IgD-negative memory B cell (primary cell): ENCODE measurements at regions not wholly inside any gene's neighbourhood (a gene's known extent, or its start where the extent isn't known, plus 50 kb on each side); places are given as distances from the start of the nearest gene placed in this dataset.
A peak's percentile ranks its signal among the peaks of the same experiment; 100 is the strongest.

Experiments
- H3K27ac Mint-ChIP-seq, 3 donors: one replicate each; pipeline ENCODE4 v1.8.0; 2020 to 2022; ENCODE audit warnings: mild to moderate bottlenecking in 3 of 3, mixed read lengths in 3 of 3, moderate library complexity in 1 of 3
- H3K27me3 Mint-ChIP-seq: one replicate; pipeline ENCODE4 v1.8.0; 2021; ENCODE audit warnings: mixed read lengths
- H3K36me3 Mint-ChIP-seq: one replicate; pipeline ENCODE4 v1.8.0; 2020; ENCODE audit warnings: mild to moderate bottlenecking, mixed read lengths
- H3K4me1 Mint-ChIP-seq, 3 donors: one replicate each; pipeline ENCODE4 v1.8.0; 2020 to 2022; ENCODE audit warnings: mixed read lengths in 3 of 3, mild to moderate bottlenecking in 1 of 3
- H3K4me3 Mint-ChIP-seq, 4 donors: one replicate each; pipeline ENCODE4 v1.8.0; 2020 to 2022; ENCODE audit warnings: mild to moderate bottlenecking in 4 of 4, mixed read lengths in 4 of 4, moderate library complexity in 3 of 4
- H3K9me3 Mint-ChIP-seq, 3 donors: one replicate each; pipeline ENCODE4 v1.8.0; 2020 to 2021; ENCODE audit warnings: mixed read lengths in 3 of 3, mild to moderate bottlenecking in 1 of 3

DNA sequence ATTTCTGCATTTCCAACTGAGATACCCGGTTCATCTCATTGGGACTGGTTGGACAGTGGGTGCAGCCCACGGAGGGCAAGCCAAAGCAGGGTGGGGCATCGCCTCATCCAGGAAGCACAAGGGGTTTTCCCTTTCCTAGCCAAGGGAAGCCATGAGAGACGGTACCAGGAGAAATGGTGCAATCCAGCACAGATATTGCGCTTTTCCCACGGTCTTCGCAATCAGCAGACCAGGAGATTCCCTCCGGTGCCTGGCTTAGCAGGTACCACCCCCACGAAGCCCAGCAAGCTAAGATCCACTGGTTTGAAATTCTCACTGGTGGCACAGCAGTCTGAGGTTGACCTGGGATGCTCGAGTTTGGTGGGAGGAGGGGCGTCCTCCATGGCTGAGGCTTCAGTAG is 527.0 kb downstream of the TLE1 start:
- Mint-ChIP-seq H3K27ac (no peak overlapping the region), H3K36me3 (no peaks in the 10 kb centered on the region), H3K4me3 (no peak overlapping the region), H3K27me3 (no peaks in the 10 kb centered on the region), H3K4me1 (no peaks in the 10 kb centered on the region), H3K9me3 (peaks cover 0 to 9% (median 0%) of the 10 kb centered on the region in 3 donors)

DNA sequence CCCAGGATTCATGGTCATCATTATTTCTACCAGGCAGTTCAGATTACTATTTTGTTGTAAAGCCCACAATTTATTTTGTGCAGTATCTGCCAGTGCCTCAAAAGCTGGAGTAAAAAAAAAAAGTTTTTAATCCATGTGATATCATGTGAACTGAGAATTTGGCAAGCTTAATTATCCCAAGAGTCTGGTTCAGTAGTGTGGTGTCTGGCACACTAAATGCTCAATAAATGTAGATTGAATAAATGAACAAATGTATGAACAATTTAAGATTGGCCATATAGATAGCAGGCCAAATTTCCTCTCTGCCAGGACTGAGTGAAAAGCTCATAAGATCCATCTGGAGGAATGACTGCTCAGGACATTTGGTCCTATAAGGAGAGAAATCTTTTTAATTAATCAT is 533.0 kb downstream of the TLE1 start:
- H3K9me3 Mint-ChIP-seq, result peaks cover 2 to 7% (median 5%) of the 10 kb centered on the region in 3 donors
- H3K27ac Mint-ChIP-seq, result no peak overlapping the region
- no peaks in the 10 kb centered on the region for H3K36me3 Mint-ChIP-seq
- H3K4me1 Mint-ChIP-seq, result no peaks in the 10 kb centered on the region
- no peaks in the 10 kb centered on the region for H3K27me3 Mint-ChIP-seq
- H3K4me3 Mint-ChIP-seq, result no peak overlapping the region

DNA sequence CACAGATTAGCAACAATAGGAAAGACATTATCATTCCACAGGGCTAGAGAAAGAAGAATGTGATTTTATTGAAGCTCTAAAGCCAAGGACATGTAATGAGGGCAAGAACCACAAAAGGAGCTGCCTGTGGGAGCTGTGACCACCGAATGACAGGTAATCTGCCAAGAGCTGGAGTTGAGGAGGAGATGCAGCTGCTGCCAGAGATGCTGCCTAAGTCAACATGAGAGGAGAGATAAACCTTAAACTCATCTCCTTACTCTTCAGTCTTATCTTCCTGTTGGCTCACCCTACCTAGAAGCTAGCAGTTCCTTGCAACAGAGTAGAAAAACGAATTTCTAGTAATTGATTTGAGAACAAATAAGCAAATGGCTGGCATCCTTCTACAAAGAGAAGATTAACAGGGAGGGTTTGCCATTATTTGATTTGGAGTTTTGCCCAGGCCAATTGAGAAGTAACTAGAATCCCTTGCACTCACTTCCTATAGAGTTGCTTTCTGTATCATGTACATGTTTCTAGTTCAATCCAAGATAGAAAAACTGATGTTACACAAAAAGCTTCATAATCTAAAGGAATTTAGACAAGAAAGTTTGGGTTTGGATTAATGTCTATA is 539.2 kb downstream of the TLE1 start:
- no peaks in the 10 kb centered on the region for H3K36me3 Mint-ChIP-seq
- H3K4me1 Mint-ChIP-seq, result no peaks in the 10 kb centered on the region
- H3K27me3 Mint-ChIP-seq, result no peaks in the 10 kb centered on the region
- H3K9me3 Mint-ChIP-seq, result peaks cover 2 to 14% (median 4%) of the 10 kb centered on the region in 3 donors
- H3K4me3 Mint-ChIP-seq, result no peak overlapping the region
- H3K27ac Mint-ChIP-seq, result no peak overlapping the region

DNA sequence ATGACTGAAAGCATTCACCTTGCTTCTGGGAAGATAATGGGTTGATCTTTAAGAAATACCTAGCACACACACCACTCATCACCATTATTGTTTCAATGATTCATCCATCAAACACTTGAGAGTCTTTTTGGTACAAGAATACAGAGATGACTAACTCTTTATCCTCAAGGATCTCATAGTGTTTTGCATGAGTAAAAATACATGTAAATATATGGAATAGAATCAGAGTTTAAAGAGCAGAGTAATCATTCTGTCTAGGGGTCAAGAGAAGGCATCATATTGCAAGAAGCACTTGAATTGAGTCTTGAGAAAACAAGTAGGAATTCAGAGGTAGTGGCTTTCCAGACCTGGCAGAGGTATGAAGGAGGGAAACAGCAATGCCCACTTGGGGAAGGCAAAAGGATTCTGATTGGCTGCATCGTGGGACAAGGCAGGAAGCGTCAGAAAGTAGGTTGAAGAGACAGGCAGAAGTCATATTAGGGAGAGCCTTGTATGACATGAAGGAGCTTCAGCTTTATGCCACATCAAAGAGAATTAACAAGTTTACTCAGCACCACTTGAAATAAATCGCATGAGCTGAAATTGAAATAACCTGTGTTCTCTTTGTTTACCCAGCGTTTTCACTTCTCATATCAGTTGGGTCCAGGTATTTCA is 542.5 kb downstream of the TLE1 start:
- no peaks in the 10 kb centered on the region for H3K4me1 Mint-ChIP-seq
- H3K27me3 Mint-ChIP-seq, result no peaks in the 10 kb centered on the region
- H3K9me3 Mint-ChIP-seq, result peaks cover 1 to 10% (median 2%) of the 10 kb centered on the region in 3 donors
- no peaks in the 10 kb centered on the region for H3K36me3 Mint-ChIP-seq
- no peak overlapping the region for H3K4me3 Mint-ChIP-seq
- H3K27ac Mint-ChIP-seq, result no peak overlapping the region

DNA sequence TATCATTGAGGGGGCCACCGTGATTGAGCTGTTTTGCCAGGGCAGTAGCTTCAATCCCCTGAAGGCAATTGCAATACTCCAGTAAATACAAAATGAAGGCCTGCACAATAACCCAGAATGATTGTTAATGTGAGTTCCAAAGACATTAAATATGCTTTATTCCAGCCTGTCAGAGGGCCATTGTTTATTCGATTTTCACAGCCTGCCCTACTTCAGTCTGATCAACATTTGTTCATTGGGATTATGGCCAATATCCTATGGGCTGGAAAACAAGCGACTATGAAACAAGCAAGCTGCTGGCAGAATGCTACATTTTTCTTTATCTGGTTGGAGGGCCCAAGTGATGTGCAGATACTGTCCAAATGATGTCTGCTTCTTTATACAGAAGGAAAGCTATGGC is 543.1 kb downstream of the TLE1 start:
- Mint-ChIP-seq H3K4me3 (no peak overlapping the region), H3K36me3 (no peaks in the 10 kb centered on the region), H3K27ac (no peak overlapping the region), H3K4me1 (no peaks in the 10 kb centered on the region), H3K9me3 (peaks cover 1 to 10% (median 2%) of the 10 kb centered on the region in 3 donors), H3K27me3 (no peaks in the 10 kb centered on the region)

DNA sequence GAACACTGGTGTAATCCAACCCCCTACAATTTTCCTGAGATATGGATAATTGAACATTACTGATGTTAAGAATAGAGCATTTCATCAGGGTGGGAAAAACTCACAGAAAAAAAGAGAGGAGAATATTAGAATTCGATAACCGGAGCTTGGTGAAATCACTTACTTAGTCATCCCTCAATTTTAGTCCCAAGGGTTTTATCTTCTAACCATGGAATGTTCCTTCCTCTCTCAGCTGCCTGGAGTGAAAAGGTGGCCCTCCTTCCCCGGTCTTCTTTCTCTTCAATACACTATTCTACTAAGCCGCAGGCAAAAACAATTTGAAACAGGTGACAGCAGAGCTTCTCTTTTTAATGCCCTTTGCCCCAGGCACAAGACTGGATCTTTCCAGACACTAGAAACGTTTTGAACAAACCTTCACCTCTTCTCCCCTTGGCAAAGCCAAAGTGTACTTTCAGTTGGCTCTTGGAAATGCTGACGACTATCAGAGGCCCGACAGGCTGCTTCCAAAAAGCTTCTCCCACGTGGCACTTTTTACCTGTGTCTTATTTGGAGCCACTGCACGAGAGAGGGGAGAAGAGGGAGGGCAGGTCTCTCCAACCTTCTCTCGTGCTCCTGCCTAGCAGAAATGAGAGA is 543.9 kb downstream of the TLE1 start:
- H3K36me3 Mint-ChIP-seq, result no peaks in the 10 kb centered on the region
- peaks cover 1 to 10% (median 2%) of the 10 kb centered on the region in 3 donors for H3K9me3 Mint-ChIP-seq
- H3K27me3 Mint-ChIP-seq, result no peaks in the 10 kb centered on the region
- no peaks in the 10 kb centered on the region for H3K4me1 Mint-ChIP-seq
- H3K4me3 Mint-ChIP-seq, result peak overlapping the region in 1 of 4 donors; percentile 12
- H3K27ac Mint-ChIP-seq, result no peak overlapping the region

DNA sequence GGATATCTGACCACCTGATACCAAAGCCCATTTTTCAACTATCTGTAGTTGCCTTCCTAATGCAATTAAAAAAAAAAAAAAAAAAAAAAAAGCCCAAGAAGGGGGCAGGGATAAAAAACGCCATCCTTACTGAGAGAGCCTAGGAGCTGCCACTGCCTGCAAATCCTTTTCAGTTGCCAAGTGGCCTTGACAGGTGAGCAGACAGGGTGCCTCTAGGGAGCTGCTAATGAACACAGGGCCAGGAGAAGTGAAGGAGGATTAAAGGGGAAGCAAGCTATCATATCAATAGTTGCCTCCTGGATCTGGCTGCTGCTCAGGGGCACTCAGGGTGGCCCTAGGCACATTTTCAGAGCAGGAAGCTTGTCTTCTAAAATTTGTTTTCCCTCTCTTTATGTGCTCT is 547.4 kb downstream of the TLE1 start:
- Mint-ChIP-seq H3K9me3 (peaks cover 0 to 1% (median 0%) of the 10 kb centered on the region in 3 donors), H3K4me1 (no peaks in the 10 kb centered on the region), H3K36me3 (no peaks in the 10 kb centered on the region), H3K27me3 (no peaks in the 10 kb centered on the region), H3K27ac (no peak overlapping the region), H3K4me3 (no peak overlapping the region)

DNA sequence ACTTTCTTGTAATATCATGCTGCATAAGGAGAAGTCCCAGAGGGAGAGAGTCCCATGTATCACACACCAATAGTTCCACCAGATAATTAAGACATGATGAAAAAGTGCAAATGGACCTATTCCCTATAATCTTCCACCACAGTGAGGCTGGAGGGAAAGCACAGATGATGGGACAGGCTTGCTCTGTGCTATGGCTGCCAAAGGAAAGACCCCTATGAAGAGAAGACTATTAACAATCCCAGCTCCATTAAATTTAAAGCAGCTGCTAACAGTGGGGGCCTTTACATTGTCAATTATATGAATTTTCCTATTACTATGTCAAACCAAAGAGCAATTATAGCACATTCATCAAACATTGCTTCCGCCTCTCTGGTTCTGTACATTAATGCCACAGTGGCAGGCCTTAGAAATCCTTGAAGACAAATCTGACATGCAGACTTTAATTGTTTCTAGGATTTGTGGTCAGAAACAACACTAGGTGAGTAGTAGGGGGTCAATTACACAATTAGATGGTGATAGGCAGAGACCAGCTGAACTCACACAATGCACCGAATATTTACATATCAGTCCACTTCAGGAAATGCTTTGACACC is 551.3 kb downstream of the TLE1 start:
- H3K36me3 Mint-ChIP-seq, result no peaks in the 10 kb centered on the region
- H3K27ac Mint-ChIP-seq, result no peak overlapping the region
- peaks cover 0 to 1% (median under 1%) of the 10 kb centered on the region in 3 donors for H3K9me3 Mint-ChIP-seq
- no peaks in the 10 kb centered on the region for H3K27me3 Mint-ChIP-seq
- H3K4me1 Mint-ChIP-seq, result no peaks in the 10 kb centered on the region
- no peak overlapping the region for H3K4me3 Mint-ChIP-seq

DNA sequence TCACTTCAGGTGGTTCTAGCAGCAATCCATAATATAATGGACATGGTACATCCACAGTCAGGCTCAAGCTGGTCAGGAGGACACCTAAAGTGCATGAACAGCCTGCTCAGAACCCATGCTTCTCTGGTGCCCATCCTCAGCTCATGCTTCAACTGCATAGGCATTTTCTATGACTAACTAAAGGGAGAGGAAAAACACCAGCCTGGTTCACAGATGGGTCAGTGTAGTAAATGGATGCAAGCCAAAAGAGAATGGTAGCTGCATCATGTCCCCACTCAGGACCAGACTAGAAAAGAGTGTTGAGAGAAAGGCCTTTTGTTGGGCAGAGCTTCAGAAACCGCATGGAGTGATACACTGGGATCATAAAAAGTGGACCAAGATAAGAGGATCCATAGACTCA is 556.6 kb downstream of the TLE1 start:
- H3K4me1 Mint-ChIP-seq, result no peaks in the 10 kb centered on the region
- H3K4me3 Mint-ChIP-seq, result no peak overlapping the region
- H3K36me3 Mint-ChIP-seq, result no peaks in the 10 kb centered on the region
- peaks cover 5% of the 10 kb centered on the region for H3K27me3 Mint-ChIP-seq
- H3K27ac Mint-ChIP-seq, result no peak overlapping the region
- H3K9me3 Mint-ChIP-seq, result peaks cover 0 to 5% (median 2%) of the 10 kb centered on the region in 3 donors

DNA sequence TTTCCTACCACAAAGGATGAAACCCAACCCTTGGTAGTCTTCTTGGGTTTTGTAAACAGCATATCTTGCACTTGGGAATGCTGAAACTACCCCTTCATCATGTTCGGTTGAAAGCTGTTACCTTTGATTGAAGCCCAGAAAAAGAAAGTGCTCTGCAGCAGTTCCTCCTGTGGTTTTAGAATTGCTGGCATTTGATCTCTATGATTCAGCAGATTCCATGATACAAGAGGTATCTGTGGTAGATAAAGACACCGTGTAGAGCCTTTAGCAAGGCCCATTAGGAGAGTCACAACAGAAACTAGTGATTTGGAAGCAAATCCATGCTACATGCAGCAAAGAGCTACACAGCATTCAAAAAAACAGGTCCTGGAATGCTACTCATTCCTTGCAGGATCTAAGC is 557.0 kb downstream of the TLE1 start:
- Mint-ChIP-seq H3K4me3 (no peak overlapping the region), H3K9me3 (peaks cover 0 to 5% (median 2%) of the 10 kb centered on the region in 3 donors), H3K4me1 (no peaks in the 10 kb centered on the region), H3K36me3 (no peaks in the 10 kb centered on the region), H3K27ac (no peak overlapping the region), H3K27me3 (peaks cover 5% of the 10 kb centered on the region)

DNA sequence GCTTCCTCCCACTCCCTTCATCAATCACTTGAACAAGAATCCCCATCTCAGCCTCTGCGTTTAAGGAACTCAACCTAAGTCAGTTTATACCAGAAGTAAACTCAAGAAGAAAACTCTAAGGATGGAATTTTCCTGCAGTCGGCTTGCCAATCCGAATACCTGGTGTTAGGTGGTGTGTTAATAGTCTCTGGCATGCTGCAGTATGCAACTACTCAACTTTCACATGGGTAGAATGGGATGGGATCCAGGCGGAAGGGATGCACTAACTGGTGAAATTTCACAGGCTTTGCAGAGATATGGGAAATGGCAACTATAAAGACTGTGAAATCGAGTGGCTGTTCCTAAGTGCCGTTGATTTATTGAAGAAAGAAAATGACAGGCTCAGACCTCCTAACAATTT is 560.6 kb downstream of the TLE1 start:
- H3K27me3 Mint-ChIP-seq, result peaks cover 5% of the 10 kb centered on the region
- peaks cover 0 to 5% (median 2%) of the 10 kb centered on the region in 3 donors for H3K9me3 Mint-ChIP-seq
- H3K4me3 Mint-ChIP-seq, result no peak overlapping the region
- no peaks in the 10 kb centered on the region for H3K36me3 Mint-ChIP-seq
- no peak overlapping the region for H3K27ac Mint-ChIP-seq
- no peaks in the 10 kb centered on the region for H3K4me1 Mint-ChIP-seq

DNA sequence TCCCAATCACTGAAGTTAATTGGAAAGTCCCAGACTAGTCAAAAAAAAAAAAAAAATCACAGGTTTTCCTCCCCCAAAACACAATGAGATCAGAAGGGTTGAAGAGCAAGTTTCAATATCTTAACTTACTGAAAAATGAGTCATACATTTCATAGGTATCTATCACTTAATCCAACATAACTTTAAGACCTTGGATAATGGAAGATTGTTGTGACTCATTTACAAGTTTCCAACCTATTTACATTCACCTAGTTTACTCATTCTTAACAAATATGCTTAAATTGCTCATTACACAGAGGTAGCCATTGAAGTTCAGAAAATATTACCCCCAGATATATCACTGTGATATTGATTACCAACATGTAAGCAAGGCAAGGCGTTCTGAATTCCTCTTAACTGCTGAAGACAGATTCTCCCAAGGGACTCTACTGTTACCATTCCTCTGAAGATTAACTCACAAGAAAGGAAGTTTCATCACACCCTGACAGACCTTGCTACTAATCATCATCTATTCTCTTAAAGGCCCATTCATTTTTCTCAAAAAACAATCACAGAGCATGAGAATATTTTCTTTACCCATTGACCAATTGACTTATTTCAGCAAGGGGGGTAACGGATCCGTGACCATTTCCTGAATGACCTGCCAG is 563.8 kb downstream of the TLE1 start:
- Mint-ChIP-seq H3K27ac (no peak overlapping the region), H3K4me1 (no peaks in the 10 kb centered on the region), H3K27me3 (peaks cover 3% of the 10 kb centered on the region), H3K4me3 (no peak overlapping the region), H3K36me3 (no peaks in the 10 kb centered on the region), H3K9me3 (peaks cover 2 to 4% (median 3%) of the 10 kb centered on the region in 3 donors)

DNA sequence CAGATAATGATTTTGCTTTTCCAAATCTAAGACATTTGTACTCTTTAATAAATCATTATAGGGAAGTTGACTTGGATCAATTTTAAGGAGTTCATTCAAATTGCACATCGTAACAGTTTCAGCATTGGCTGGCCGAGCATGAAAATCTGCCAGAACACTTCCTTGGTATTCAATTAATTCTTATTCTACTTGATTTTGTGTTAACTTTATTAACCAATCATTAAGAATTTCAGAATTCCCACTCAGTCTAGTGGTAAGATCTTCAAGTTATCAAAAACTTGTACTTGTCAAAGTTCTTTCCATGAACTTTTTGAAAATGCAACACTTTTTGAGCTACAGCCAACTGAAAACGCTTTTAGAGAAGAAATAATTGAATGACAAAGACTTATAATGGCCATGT is 565.8 kb downstream of the TLE1 start:
- Mint-ChIP-seq H3K27ac (no peak overlapping the region), H3K36me3 (no peaks in the 10 kb centered on the region), H3K4me1 (no peaks in the 10 kb centered on the region), H3K4me3 (no peak overlapping the region), H3K9me3 (peaks cover 2 to 3% (median 2%) of the 10 kb centered on the region in 3 donors), H3K27me3 (no peaks in the 10 kb centered on the region)

DNA sequence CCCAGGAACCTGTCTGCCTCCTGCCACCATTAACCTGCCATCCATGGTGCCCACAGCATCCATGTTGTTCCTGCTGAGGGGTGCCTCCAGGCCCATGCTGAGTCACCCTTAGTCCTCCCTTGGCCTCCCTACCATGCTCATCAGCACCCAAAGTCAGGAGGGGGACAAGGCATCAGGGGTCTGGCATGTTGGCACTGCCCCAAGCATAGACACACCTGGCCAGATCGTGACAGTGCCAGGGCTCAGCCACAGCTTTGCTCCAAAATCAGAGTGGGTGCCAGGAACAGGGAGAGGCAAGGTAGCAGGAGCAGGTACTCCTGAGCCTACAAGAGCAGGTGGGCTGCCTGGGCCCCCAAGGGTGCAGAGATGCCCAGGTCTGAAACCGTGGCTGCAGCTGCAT is 566.6 kb downstream of the TLE1 start:
- peaks cover 0 to 3% (median 2%) of the 10 kb centered on the region in 3 donors for H3K9me3 Mint-ChIP-seq
- H3K4me1 Mint-ChIP-seq, result no peaks in the 10 kb centered on the region
- no peaks in the 10 kb centered on the region for H3K36me3 Mint-ChIP-seq
- no peak overlapping the region for H3K27ac Mint-ChIP-seq
- H3K27me3 Mint-ChIP-seq, result no peaks in the 10 kb centered on the region
- H3K4me3 Mint-ChIP-seq, result no peak overlapping the region

DNA sequence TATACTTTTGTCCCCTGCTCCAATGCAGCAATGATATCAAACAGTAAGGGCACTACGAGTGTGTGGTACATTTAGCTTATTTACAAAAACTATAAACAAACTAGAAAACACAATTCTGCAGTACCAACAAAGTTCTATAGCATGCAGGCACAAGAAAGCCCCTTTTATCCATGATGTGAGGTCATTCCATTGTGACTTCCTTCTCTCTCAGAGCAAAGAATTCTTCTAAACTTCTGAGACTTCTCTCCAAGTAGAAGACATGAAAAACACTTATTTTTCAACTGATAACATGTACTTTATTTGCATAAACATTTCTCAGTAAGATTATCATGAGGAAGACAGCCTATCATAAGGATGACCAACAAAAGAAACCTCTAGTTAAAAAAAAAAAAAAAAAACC is 569.8 kb downstream of the TLE1 start:
- Mint-ChIP-seq H3K36me3 (no peaks in the 10 kb centered on the region), H3K9me3 (peaks cover 0 to 3% (median 2%) of the 10 kb centered on the region in 3 donors), H3K4me3 (no peak overlapping the region), H3K4me1 (no peaks in the 10 kb centered on the region), H3K27ac (no peak overlapping the region), H3K27me3 (no peaks in the 10 kb centered on the region)
